ENCODE measurements at regions not wholly inside any gene's neighbourhood (a gene's known extent, or its start where the extent isn't known, plus 50 kb on each side); places are given as distances from the start of the nearest gene placed in this dataset.

GRCh38 chr2:118687192-118687591, 160.3 kb downstream of the EN1 start (continued):
- TF ChIP-seq ZBTB11 (CRISPR knock-in tag; IDR thresholded peaks at IDR 0.05), result no peak
- no peak for TF ChIP-seq ZNF282 (CRISPR knock-in tag; IDR thresholded peaks at IDR 0.05)
- TF ChIP-seq SIN3B (IDR thresholded peaks at IDR 0.05; ENCODE audit: low read depth), result no peak
- TF ChIP-seq ARID3A (IDR thresholded peaks at IDR 0.05; ENCODE audit: borderline replicate concordance, low read depth, low read length), result no peak
- no peak for TF ChIP-seq ZNF280B (CRISPR knock-in tag; IDR thresholded peaks at IDR 0.05)
- TF ChIP-seq STAT5A (IDR thresholded peaks at IDR 0.05; ENCODE audit: borderline replicate concordance, low read length), result no peak
- no peak for TF ChIP-seq CC2D1A (IDR thresholded peaks at IDR 0.05)
- TF ChIP-seq PML (IDR thresholded peaks at IDR 0.05; ENCODE audit: low read length), result no peak
- TF ChIP-seq BRF1 (IDR thresholded peaks at IDR 0.05; ENCODE audit: borderline replicate concordance, extremely low read depth, insufficient read length), result no peak
- TF ChIP-seq YBX1 (IDR thresholded peaks at IDR 0.05), result no peak
- no peak for TF ChIP-seq ZBTB49 (CRISPR knock-in tag; IDR thresholded peaks at IDR 0.05; ENCODE audit: borderline replicate concordance)
- TF ChIP-seq CCNT2 (IDR thresholded peaks at IDR 0.05; ENCODE audit: borderline replicate concordance, extremely low read depth, insufficient read length, low read depth, low read length), result no peak

Data from K562 (cell line).